ENCODE measurements at regions not wholly inside any gene's neighbourhood (a gene's known extent, or its start where the extent isn't known, plus 50 kb on each side); places are given as distances from the start of the nearest gene placed in this dataset.
A peak's percentile ranks its signal among the peaks of the same experiment; 100 is the strongest.

GRCh38 chr18:71597219-71597618 lies 946.9 kb downstream of the CBLN2 start:
- no peak for DNase-seq (ENCODE audit: low read depth in 3 of 3, low spot score in 2 of 3)

- DNase-seq (ENCODE audit: low read depth in 3 of 3, low spot score in 2 of 3), result no peak
Observed at GRCh38 chr18:71583252-71583651, 960.9 kb downstream of the CBLN2 start.

- DNase-seq (ENCODE audit: low read depth in 3 of 3, low spot score in 2 of 3), result no peak
Observed at GRCh38 chr18:71554686-71555085, 989.5 kb downstream of the CBLN2 start.

DNA sequence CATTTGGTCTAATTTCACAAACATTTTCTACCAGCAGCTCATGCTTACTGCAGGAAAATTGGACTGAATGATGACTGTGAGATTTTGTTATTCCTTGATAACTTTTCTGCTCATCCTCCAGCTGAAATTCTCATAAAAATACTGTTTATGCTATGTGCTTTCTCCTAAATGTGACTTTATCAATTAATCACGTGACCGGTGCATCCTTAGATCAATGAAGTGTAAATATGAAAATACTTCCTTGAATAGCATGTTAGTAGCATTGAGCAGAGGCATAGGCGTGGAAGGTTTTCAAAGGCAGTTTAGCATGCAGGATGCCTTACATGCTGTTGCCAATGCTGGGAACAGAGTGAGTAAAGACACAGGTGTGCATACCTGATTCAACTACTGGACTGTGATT lies 1002.5 kb downstream of the CBLN2 start:
- DNase-seq (ENCODE audit: low read depth in 3 of 3, low spot score in 2 of 3), result no peak

DNA sequence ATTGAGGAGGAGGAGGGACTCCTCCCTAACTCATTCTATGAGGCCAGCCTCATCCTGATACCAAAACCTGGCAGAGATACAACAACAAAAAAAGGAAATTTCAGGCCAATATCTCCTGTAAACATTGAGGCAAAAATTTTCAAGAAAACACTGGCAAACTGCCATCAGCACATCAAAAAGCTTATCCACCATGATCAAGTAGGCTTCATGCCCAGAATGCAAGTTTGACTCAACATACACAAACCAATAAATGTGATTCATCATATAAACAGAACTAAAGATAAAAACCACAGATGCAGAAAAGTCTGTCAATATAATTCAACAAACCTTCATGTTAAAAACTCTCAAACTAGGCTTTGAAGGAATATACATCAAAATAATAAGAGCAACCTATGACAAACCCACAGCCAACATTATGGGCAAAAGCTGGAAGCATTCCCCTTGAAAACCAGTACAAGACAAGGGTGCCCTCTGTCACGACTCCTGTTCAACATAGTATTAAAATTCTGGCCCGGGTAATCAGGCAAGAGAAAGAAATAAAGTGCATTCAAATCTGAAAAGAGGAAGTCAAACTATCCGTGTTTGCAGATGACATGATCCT lies 1014.3 kb downstream of the CBLN2 start:
- DNase-seq (ENCODE audit: low read depth in 3 of 3, low spot score in 2 of 3), result no peak

DNA sequence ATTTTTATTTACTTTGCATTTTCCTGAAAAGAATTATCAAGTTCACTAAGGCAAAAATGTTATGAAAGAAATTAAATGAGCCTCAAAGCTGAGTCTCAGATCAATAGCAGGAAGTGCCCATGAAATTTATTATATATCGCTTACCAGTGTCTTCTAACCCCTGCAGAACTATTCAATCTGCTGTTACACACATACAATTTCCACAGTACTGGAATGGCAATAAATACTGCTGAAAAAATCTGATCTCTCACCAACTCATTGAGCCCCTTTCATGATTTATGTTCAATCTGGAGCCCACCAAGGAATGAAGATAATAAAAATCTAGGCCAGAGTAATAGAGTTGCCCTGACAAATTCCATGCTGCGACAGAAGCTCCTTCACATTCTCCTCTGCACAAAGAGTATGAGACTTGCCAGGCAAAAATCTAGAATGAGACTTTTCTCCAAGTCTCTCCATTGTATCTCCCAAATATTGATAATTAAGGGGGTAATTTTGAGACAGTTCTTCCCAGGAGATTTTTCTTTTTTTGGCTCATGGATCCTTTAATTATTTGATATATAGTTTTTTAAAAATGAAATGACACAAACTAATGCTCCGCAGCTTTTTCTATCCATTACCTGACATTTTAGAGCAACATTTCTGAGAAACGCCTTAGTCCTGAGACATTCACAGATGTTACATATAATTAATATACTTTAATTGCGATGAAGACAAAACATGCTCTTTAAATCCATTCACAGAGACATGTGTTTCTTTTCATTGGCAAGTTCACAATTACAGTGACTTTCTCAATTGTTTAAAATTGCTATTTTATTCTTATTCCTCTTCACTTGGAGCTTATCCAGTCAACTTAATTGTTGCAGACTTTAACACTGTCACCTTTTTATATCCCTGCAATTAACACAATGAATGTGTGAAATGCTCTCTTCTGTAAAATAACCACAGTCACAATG lies 1020.4 kb downstream of the CBLN2 start:
- DNase-seq (ENCODE audit: low read depth in 3 of 3, low spot score in 2 of 3), result no peak

DNA sequence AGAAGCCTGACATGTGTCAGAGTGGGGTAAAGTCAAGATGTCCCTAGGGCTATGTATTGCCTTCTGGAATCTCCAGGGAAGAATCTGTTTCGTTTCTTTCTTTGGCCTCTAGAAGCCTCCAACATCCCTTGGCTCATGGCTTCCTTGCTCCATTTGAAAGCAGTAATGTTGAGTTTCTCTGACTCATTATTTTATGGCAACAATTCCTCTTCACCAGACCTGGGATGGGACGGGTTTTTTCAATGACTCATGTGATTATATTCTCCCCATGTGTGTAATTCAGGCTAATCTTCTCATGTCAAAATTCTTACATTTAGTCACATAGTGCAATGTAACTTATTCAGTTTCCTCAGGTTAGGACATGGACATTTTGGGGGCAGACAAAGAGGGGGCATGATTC lies 1038.6 kb downstream of the CBLN2 start:
- no peak for DNase-seq (ENCODE audit: low read depth in 3 of 3, low spot score in 2 of 3)

- no peak for DNase-seq (ENCODE audit: low read depth in 3 of 3, low spot score in 2 of 3)
Observed at GRCh38 chr18:71503222-71503621, 1040.9 kb downstream of the CBLN2 start.

DNA sequence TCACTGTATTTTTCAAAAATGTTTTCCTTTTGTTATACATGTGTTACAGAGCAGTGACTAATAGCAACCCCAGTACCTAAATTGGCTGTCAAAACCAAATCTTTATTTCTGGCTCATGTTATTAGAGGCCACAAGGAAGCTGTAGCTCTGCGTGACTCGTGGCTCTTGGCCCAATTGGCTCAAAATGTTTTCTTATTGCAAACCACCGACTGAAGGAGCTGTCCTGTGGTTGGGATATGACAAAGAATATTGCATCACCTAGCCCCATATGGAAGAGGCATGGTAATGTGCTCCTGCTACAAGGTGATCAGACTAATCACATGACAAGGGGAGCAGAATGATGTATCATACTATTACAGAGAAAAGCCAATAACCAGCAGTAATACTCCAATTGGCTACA lies 1058.5 kb downstream of the CBLN2 start:
- DNase-seq (ENCODE audit: low read depth in 3 of 3, low spot score in 2 of 3), result no peak

GRCh38 chr18:71471963-71472725 lies 1072.0 kb downstream of the CBLN2 start:
- no peak for DNase-seq (ENCODE audit: low read depth in 3 of 3, low spot score in 2 of 3)

- no peak for DNase-seq (ENCODE audit: low read depth in 3 of 3, low spot score in 2 of 3)
Observed at GRCh38 chr18:71456206-71456605, 1087.9 kb downstream of the CBLN2 start.

DNA sequence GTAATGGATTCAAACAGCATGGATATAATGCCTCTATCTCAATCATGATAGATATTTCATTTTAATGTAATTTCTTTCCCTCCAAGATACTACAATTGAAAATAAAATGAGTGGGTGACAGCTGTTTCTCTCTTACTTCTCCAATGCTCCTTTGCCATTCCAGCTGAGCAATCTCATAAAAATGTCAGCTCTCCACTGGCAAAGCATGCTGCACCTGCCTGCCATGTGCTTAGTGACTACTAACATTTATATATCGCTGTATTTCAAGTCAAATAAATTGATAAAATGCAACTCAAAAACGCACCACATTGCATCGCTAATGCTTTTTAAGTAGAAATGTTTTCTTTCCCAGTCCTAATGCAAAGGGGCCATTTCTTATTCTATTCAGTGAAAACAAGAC lies 1093.9 kb downstream of the CBLN2 start:
- DNase-seq (ENCODE audit: low read depth in 3 of 3, low spot score in 2 of 3), result no peak

DNA sequence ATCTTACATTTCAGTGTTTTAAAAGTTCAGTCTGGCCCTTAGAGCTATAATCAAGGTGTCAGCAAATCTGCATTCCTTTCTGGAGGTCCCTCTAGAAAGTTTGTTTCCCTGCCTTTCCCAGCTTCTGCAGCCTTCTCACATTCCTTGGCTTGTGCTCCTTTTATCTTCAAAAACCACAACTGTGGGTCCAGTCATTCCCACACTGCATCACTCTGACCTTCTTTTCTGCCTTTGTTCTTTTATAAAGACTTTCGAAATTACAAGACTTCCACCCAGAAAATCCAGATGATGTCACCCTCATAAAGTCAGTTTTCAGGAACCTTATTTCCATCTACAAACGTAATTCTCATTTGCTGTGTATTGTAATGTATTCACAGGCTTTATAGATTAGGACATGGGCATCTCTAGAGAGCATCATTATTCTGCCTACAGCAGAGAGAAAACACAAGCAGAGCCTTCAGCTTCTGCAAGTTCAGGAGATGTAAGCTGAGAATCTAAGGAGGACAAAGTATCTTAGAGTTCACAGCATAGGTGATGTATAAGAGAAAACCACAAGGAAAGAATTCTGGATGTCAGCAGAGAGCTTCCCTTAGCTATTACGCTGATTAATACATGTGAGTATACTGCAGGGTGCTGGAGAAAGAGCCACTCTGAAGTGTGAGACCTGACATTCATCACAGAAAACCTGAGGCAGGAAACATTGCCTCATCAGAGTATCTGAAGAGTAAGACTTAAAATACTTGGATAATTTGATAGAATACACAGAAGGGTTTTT lies 1100.2 kb downstream of the CBLN2 start:
- peak in 1 of 3 donors; percentile 3 for DNase-seq (ENCODE audit: low read depth in 3 of 3, low spot score in 2 of 3)

GRCh38 chr18:71442731-71443141 lies 1101.4 kb downstream of the CBLN2 start:
- peak in 1 of 3 donors; percentile 43 for DNase-seq (ENCODE audit: low read depth in 3 of 3, low spot score in 2 of 3)

- DNase-seq (ENCODE audit: low read depth in 3 of 3, low spot score in 2 of 3), result no peak
Observed at GRCh38 chr18:71441156-71441555, 1103.0 kb downstream of the CBLN2 start.

- no peak for DNase-seq (ENCODE audit: low read depth in 3 of 3, low spot score in 2 of 3)
Observed at GRCh38 chr18:71437511-71437910, 1106.6 kb downstream of the CBLN2 start.

DNA sequence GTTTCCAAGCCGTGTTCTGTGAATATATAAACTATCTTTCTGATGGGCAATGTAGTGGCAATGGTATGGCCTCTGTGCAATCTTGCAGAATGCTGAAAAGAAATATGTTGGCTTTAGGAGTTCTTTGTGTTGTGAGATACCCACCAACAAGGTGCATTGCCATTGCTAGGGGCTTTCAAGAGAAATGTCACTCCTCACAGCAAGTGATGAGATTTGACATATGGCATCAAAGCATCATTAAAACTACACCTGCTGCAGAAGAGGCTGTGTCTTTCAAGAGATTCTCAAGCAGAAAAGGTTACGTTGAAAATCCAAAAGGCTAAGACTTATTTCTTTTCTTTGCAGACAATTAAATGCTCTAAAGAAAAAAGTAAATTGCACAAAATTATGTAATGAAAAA lies 1110.8 kb downstream of the CBLN2 start:
- DNase-seq (ENCODE audit: low read depth in 3 of 3, low spot score in 2 of 3), result no peak

- DNase-seq (ENCODE audit: low read depth in 3 of 3, low spot score in 2 of 3), result no peak
Observed at GRCh38 chr18:71431689-71432088, 1112.5 kb downstream of the CBLN2 start.

DNA sequence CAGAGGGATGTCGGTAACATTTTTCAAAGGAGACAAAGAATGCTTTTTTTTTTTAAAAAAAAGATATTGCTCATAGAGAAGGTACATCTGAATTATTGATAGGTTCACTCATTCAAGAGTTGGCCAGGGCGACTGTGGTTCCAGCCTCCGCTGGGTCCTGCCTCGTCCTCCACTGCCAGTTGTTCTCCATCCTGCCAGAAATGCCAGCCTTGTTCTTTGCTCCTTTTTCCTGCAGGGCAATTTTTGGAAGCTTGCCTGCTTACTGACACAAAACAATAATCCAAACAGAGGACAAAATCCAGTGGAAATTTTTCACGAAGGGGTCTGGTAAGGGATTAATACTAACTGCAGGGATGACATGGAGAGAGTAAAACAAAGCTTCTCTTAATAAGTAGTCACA lies 1113.0 kb downstream of the CBLN2 start:
- DNase-seq (ENCODE audit: low read depth in 3 of 3, low spot score in 2 of 3), result no peak

GRCh38 chr18:71426441-71426840 lies 1117.7 kb downstream of the CBLN2 start:
- no peak for DNase-seq (ENCODE audit: low read depth in 3 of 3, low spot score in 2 of 3)
